Suprapubic skin (tissue), 4 donors: ENCODE measurements at regions not wholly inside any gene's neighbourhood (a gene's known extent, or its start where the extent isn't known, plus 50 kb on each side); places are given as distances from the start of the nearest gene placed in this dataset.

ENCODE experiments used
- DNase-seq, 2 donors: peaks; one replicate each; pipeline ENCODE4 v3.0.0-alpha.2; 2019; ENCODE audit warnings: low spot score in 2 of 2
- H3K27ac ChIP-seq: fragments of 200-600 bp; sonication (generic); one replicate; pipeline ENCODE4 v1.5.1; 2019
- H3K27me3 ChIP-seq: fragments of 200-600 bp; sonication (generic); one replicate; pipeline ENCODE4 v1.5.1; 2019
- H3K36me3 ChIP-seq: fragments of 200-600 bp; sonication (generic); one replicate; pipeline ENCODE4 v1.5.1; 2019
- H3K4me1 ChIP-seq: fragments of 200-600 bp; sonication (generic); one replicate; pipeline ENCODE4 v1.5.1; 2019
- H3K4me3 ChIP-seq: fragments of 200-600 bp; sonication (generic); one replicate; pipeline ENCODE4 v1.5.1; 2019; ENCODE audit warnings: mild to moderate bottlenecking
- H3K9me3 ChIP-seq: fragments of 200-600 bp; sonication (generic); one replicate; pipeline ENCODE4 v1.5.1; 2019
- CTCF ChIP-seq, 2 donors: fragments of 200-600 bp in 1 of 2; fragments of 450-650 bp in 1 of 2; sonication (generic) in 1 of 2; IDR thresholded peaks; one replicate each; pipeline ENCODE4 v1.5.1; 2016 to 2019; ENCODE audit warnings: antibody characterized with exemption in 2 of 2, mild to moderate bottlenecking in 1 of 2, moderate library complexity in 1 of 2
- EP300 ChIP-seq: sonication (generic); formaldehyde crosslinking; IDR thresholded peaks from one replicate; pipeline ENCODE4 v1.6.1; 2017; ENCODE audit warnings: antibody characterized with exemption
- POLR2A ChIP-seq, 2 donors: fragments of 450-650 bp; IDR thresholded peaks; one replicate each; pipeline ENCODE4 v1.6.1; 2017; ENCODE audit warnings: antibody characterized with exemption in 2 of 2, mild to moderate bottlenecking in 2 of 2, moderate library complexity in 2 of 2
- POLR2AphosphoS5 ChIP-seq, 3 donors: sonication (generic); formaldehyde crosslinking; IDR thresholded peaks; one replicate each; pipeline ENCODE4 v1.6.1; 2017; ENCODE audit warnings: antibody characterized with exemption in 3 of 3
- WGBS: methylation state at CpG from one replicate; pipeline ENCODE4 v1.1.5; 2018; 5-methylcytosine and 5-hydroxymethylcytosine counted together

DNA sequence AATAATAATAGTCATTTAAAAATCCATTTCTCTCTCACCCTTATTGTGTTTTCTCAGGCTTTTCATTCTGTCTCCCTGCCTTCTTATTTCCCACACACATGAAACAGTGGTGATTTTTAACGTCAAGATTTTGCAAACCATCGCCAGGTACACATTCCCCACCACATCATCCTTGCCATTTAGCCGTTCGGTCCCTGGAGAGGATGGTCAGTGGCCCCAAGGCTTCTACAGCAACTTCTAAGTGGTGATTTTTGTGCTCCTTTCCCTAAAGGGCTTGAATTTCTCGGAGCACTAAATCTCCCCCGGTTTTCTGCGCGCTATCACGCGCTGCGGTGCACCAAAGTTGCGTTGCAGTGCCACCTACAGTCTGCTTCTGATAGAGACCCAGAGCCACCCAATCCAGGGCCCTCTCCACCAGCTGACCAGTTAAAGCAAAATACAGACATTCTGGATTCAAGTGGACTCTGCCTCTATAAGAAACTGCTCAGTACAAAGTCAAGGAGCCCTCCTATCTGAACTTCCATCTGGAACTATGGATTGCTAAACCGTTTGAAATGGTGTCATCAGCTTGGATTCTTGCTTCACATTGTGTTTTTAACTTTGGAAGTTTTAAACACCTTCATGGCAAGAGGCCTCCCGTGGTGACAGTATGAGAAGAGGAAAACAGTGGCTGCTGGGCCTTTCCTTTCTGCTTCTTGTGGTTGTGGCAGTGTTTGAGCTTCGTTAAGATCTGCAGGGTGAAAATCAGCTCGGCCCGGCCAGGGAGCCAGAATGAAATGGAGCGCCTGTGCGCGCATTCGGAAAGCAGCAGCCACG is 234.0 kb downstream of the SPTSSA start:
- Histone ChIP-seq H3K4me3 (no peak overlapping the region), H3K27me3 (no peaks in the 10 kb centered on the region), H3K9me3 (no peaks in the 10 kb centered on the region), H3K4me1 (peaks cover 8% of the 10 kb centered on the region), H3K36me3 (no peaks in the 10 kb centered on the region), H3K27ac (no peak overlapping the region)
- no peak for DNase-seq
- TF ChIP-seq POLR2A (IDR thresholded peaks at IDR 0.05) (no peak), CTCF (IDR thresholded peaks at IDR 0.05) (peak; percentile 66 to 78), EP300 (no peak), POLR2AphosphoS5 (IDR thresholded peaks at IDR 0.05) (no peak)
- WGBS: 32% methylated on average over 21 of the region's 22 CpGs

- Histone ChIP-seq H3K27me3 (no peaks in the 10 kb centered on the region), H3K9me3 (no peaks in the 10 kb centered on the region), H3K27ac (no peak overlapping the region), H3K4me3 (no peak overlapping the region), H3K4me1 (peaks cover 6% of the 10 kb centered on the region), H3K36me3 (no peaks in the 10 kb centered on the region)
- no peak for DNase-seq
- TF ChIP-seq POLR2A (IDR thresholded peaks at IDR 0.05) (no peak), CTCF (IDR thresholded peaks at IDR 0.05) (no peak), POLR2AphosphoS5 (IDR thresholded peaks at IDR 0.05) (no peak), EP300 (no peak)
Observed at GRCh38 chr14:34224221-34224620, 237.8 kb downstream of the SPTSSA start.

GRCh38 chr14:34223373-34224148 is 238.5 kb downstream of the SPTSSA start:
- Histone ChIP-seq H3K36me3 (no peaks in the 10 kb centered on the region), H3K27me3 (no peaks in the 10 kb centered on the region), H3K4me3 (no peak overlapping the region), H3K9me3 (no peaks in the 10 kb centered on the region), H3K27ac (no peak overlapping the region), H3K4me1 (peaks cover 6% of the 10 kb centered on the region)
- DNase-seq: no peak
- 70% methylated on average over 3 of the region's 3 CpGs for WGBS
- TF ChIP-seq POLR2AphosphoS5 (IDR thresholded peaks at IDR 0.05) (no peak), EP300 (no peak), CTCF (IDR thresholded peaks at IDR 0.05) (no peak), POLR2A (IDR thresholded peaks at IDR 0.05) (no peak)

GRCh38 chr14:34222867-34223266 is 239.2 kb downstream of the SPTSSA start:
- no peak for DNase-seq
- Histone ChIP-seq H3K9me3 (no peaks in the 10 kb centered on the region), H3K4me1 (peaks cover 4% of the 10 kb centered on the region), H3K27ac (no peak overlapping the region), H3K27me3 (no peaks in the 10 kb centered on the region), H3K4me3 (no peak overlapping the region), H3K36me3 (no peaks in the 10 kb centered on the region)
- 60% methylated on average over 6 of the region's 6 CpGs for WGBS
- TF ChIP-seq CTCF (IDR thresholded peaks at IDR 0.05) (no peak), EP300 (no peak), POLR2A (IDR thresholded peaks at IDR 0.05) (no peak), POLR2AphosphoS5 (IDR thresholded peaks at IDR 0.05) (no peak)

GRCh38 chr14:34222122-34222521 is 239.9 kb downstream of the SPTSSA start:
- Histone ChIP-seq H3K9me3 (no peaks in the 10 kb centered on the region), H3K4me3 (no peak overlapping the region), H3K27ac (no peak overlapping the region), H3K36me3 (no peaks in the 10 kb centered on the region), H3K27me3 (no peaks in the 10 kb centered on the region), H3K4me1 (no peaks in the 10 kb centered on the region)
- DNase-seq: no peak
- WGBS: 69% methylated on average over 3 of the region's 3 CpGs
- TF ChIP-seq CTCF (IDR thresholded peaks at IDR 0.05) (no peak), EP300 (no peak), POLR2AphosphoS5 (IDR thresholded peaks at IDR 0.05) (no peak), POLR2A (IDR thresholded peaks at IDR 0.05) (no peak)
